ENCODE measurements at regions not wholly inside any gene's neighbourhood (a gene's known extent, or its start where the extent isn't known, plus 50 kb on each side); places are given as distances from the start of the nearest gene placed in this dataset.

GRCh38 chr15:58268746-58269267, 130.6 kb downstream of the AQP9 start:
- no TSS peak for BruUV-seq (replicated peaks)
- Mint-ChIP-seq H3K4me3 (ENCODE audit: low read depth, unreplicated experiment) (no peak overlapping the region), H3K4me1 (ENCODE audit: low read depth, unreplicated experiment) (peaks cover 18% of the 10 kb centered on the region), H3K36me3 (ENCODE audit: insufficient read depth, unreplicated experiment) (no peaks in the 10 kb centered on the region), H3K9me3 (ENCODE audit: low read depth, unreplicated experiment) (peaks cover 3% of the 10 kb centered on the region), H3K27ac (ENCODE audit: unreplicated experiment) (peak overlapping the region; percentile 42), H3K27me3 (ENCODE audit: unreplicated experiment) (no peaks in the 10 kb centered on the region)
- no peak for TF ChIP-seq CTCF (IDR thresholded peaks at IDR 0.05; ENCODE audit: unreplicated experiment)
- intact Hi-C loops (cut with micrococcal nuclease; ENCODE audit: unreplicated experiment): no loop called here
- no peak for DNase-seq
- CTCF ChIA-PET: interaction anchor here (0.6 to 2.5 kb wide), 12 partner anchors 41 to 1468 kb away, joined by 3 to 9 read pairs (median 5); no protein-coding TSS in a partner anchor

- BruUV-seq (replicated peaks): no TSS peak
- Mint-ChIP-seq H3K9me3 (ENCODE audit: low read depth, unreplicated experiment) (peaks cover 3% of the 10 kb centered on the region), H3K27me3 (ENCODE audit: unreplicated experiment) (no peaks in the 10 kb centered on the region), H3K4me1 (ENCODE audit: low read depth, unreplicated experiment) (peaks cover 18% of the 10 kb centered on the region), H3K36me3 (ENCODE audit: insufficient read depth, unreplicated experiment) (no peaks in the 10 kb centered on the region), H3K27ac (ENCODE audit: unreplicated experiment) (peak overlapping the region; percentile 42), H3K4me3 (ENCODE audit: low read depth, unreplicated experiment) (no peak overlapping the region)
- peak; percentile 76 for DNase-seq
- CTCF ChIA-PET: interaction anchor here (0.6 to 2.5 kb wide), 21 partner anchors 9 to 1469 kb away, joined by 3 to 9 read pairs (median 5); partner anchors contain the start of gene MINDY2
- peak; percentile 74 for TF ChIP-seq CTCF (IDR thresholded peaks at IDR 0.05; ENCODE audit: unreplicated experiment)
- intact Hi-C loops (cut with micrococcal nuclease; ENCODE audit: unreplicated experiment): loop anchor here (1.0 to 5.0 kb wide), 5 partner anchors 42 to 478 kb away; partner anchors contain the start of gene ADAM10
These were observed 131.6 kb downstream of the AQP9 start for GRCh38 chr15:58269455-58270414.

GRCh38 chr15:58271410-58271809, 133.2 kb downstream of the AQP9 start:
- CTCF ChIA-PET: interaction anchor here (0.7 kb wide), 1 partner anchor 40 kb away, joined by 3 read pairs; no protein-coding TSS in a partner anchor
- H3K27me3 Mint-ChIP-seq (ENCODE audit: unreplicated experiment): no peaks in the 10 kb centered on the region
- intact Hi-C loops (cut with micrococcal nuclease; ENCODE audit: unreplicated experiment): loop anchor here (5.0 kb wide), 3 partner anchors 44 to 476 kb away; partner anchors contain the start of gene ADAM10
- H3K27ac Mint-ChIP-seq (ENCODE audit: unreplicated experiment): no peak overlapping the region
- no peak for TF ChIP-seq CTCF (IDR thresholded peaks at IDR 0.05; ENCODE audit: unreplicated experiment)
- H3K9me3 Mint-ChIP-seq (ENCODE audit: low read depth, unreplicated experiment): peaks cover 3% of the 10 kb centered on the region
- no peak for DNase-seq
- no TSS peak for BruUV-seq (replicated peaks)
- no peak overlapping the region for H3K4me3 Mint-ChIP-seq (ENCODE audit: low read depth, unreplicated experiment)
- H3K36me3 Mint-ChIP-seq (ENCODE audit: insufficient read depth, unreplicated experiment): no peaks in the 10 kb centered on the region
- peaks cover 18% of the 10 kb centered on the region for H3K4me1 Mint-ChIP-seq (ENCODE audit: low read depth, unreplicated experiment)

GRCh38 chr15:58273104-58273503, 134.9 kb downstream of the AQP9 start:
- TF ChIP-seq CTCF (IDR thresholded peaks at IDR 0.05; ENCODE audit: unreplicated experiment): no peak
- Mint-ChIP-seq H3K27ac (ENCODE audit: unreplicated experiment) (no peak overlapping the region), H3K4me3 (ENCODE audit: low read depth, unreplicated experiment) (no peak overlapping the region), H3K9me3 (ENCODE audit: low read depth, unreplicated experiment) (peaks cover 3% of the 10 kb centered on the region), H3K4me1 (ENCODE audit: low read depth, unreplicated experiment) (peaks cover 18% of the 10 kb centered on the region), H3K27me3 (ENCODE audit: unreplicated experiment) (no peaks in the 10 kb centered on the region), H3K36me3 (ENCODE audit: insufficient read depth, unreplicated experiment) (no peaks in the 10 kb centered on the region)
- intact Hi-C loops (cut with micrococcal nuclease; ENCODE audit: unreplicated experiment): loop anchor here (5.0 kb wide), 3 partner anchors 46 to 474 kb away; partner anchors contain the start of gene ADAM10
- CTCF ChIA-PET: interaction anchor here (0.7 kb wide), 1 partner anchor 49 kb away, joined by 3 read pairs; no protein-coding TSS in a partner anchor
- no TSS peak for BruUV-seq (replicated peaks)
- no peak for DNase-seq
